Loucy (cell line): ENCODE measurements at regions not wholly inside any gene's neighbourhood (a gene's known extent, or its start where the extent isn't known, plus 50 kb on each side); places are given as distances from the start of the nearest gene placed in this dataset.

ENCODE experiments used
- H2AFZ ChIP-seq: fragments of 200-600 bp; sonication (generic); 2 replicates; pipeline ENCODE4 v1.6.0; 2016; ENCODE audit warnings: antibody characterized with exemption, mild to moderate bottlenecking, low read length, moderate library complexity
- H3F3A ChIP-seq: fragments of 200-600 bp; 2 replicates; pipeline ENCODE4 v1.6.0; 2016; ENCODE audit warnings: antibody characterized with exemption, low read depth, mild to moderate bottlenecking
- H3K27me3 ChIP-seq: fragments of 200-600 bp; sonication (generic); 2 replicates; pipeline ENCODE4 v1.6.1; 2014; ENCODE audit warnings: low read length, mild to moderate bottlenecking; ENCODE audit not compliant: insufficient read depth, poor library complexity, severe bottlenecking
- H3K36me3 ChIP-seq: fragments of 200-600 bp; sonication (generic); 2 replicates; pipeline ENCODE4 v1.6.1; 2016; ENCODE audit warnings: low read length; ENCODE audit not compliant: insufficient read depth
- H3K4me1 ChIP-seq: fragments of 200-600 bp; sonication (generic); 2 replicates; pipeline ENCODE4 v1.5.1; 2014; ENCODE audit warnings: low read length, mild to moderate bottlenecking; ENCODE audit not compliant: insufficient read depth, poor library complexity, severe bottlenecking
- H3K4me2 ChIP-seq: fragments of 200-600 bp; sonication (generic); 2 replicates; pipeline ENCODE4 v1.6.0; 2014; ENCODE audit warnings: antibody characterized with exemption, low read length, low read depth, mild to moderate bottlenecking; ENCODE audit not compliant: poor library complexity, severe bottlenecking
- H3K4me3 ChIP-seq: fragments of 200-600 bp; sonication (generic); 2 replicates; pipeline ENCODE4 v1.5.1; 2014; ENCODE audit warnings: low read length, mild to moderate bottlenecking, mixed read lengths; ENCODE audit not compliant: poor library complexity, severe bottlenecking
- H3K79me2 ChIP-seq: fragments of 200-600 bp; sonication (generic); 2 replicates; pipeline ENCODE4 v1.6.1; 2014; ENCODE audit warnings: low read length; ENCODE audit not compliant: insufficient read depth
- H3K9ac ChIP-seq: fragments of 200-600 bp; sonication (generic); 2 replicates; pipeline ENCODE4 v1.6.0; 2014; ENCODE audit warnings: mild to moderate bottlenecking, low read depth, low read length, moderate library complexity; ENCODE audit not compliant: poor library complexity, severe bottlenecking
- H3K9me2 ChIP-seq: fragments of 200-600 bp; sonication (generic); replicated peaks from 2 replicates; pipeline ENCODE4 v1.6.1; 2016; ENCODE audit warnings: low read depth, low read length, mixed read lengths
- H3K9me3 ChIP-seq: fragments of 200-600 bp; sonication (generic); 2 replicates; pipeline ENCODE4 v1.6.1; 2014; ENCODE audit warnings: mild to moderate bottlenecking, antibody characterized with exemption, low read length, low read depth; ENCODE audit not compliant: insufficient read depth
- H4K20me1 ChIP-seq: fragments of 200-600 bp; sonication (generic); 2 replicates; pipeline ENCODE4 v1.6.0; 2014; ENCODE audit warnings: antibody characterized with exemption, low read length, mild to moderate bottlenecking; ENCODE audit not compliant: insufficient read depth, poor library complexity, severe bottlenecking
- CTCF ChIP-seq: fragments of 200-600 bp; sonication (generic); conservative IDR thresholded peaks from 2 replicates; pipeline ENCODE4 v1.5.1; 2014; ENCODE audit warnings: mild to moderate bottlenecking, antibody characterized with exemption, low read length
- EZH2phosphoT487 ChIP-seq: fragments of 200-600 bp; IDR thresholded peaks from 2 replicates; pipeline ENCODE4 v1.6.1; 2018; ENCODE audit warnings: antibody characterized with exemption, mild to moderate bottlenecking, moderate library complexity, borderline replicate concordance

DNA sequence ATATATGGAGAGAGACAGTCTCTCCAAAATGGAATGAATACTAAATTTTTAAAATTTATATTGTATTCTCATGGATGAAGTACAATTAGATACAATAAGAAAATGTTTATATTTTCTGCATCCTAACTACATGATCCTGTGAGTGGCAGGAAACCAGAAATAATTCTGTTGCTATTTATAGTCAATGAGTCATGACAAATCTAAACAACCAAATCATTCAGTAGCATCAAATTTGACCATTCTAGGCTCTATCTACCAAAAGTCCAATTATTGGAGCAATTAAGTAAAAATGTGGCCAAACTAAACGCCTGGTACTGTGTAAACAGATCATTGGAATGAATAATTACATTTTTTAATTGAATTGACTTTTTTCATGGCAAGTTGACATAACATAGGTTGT, 959.8 kb downstream of the EPHA7 start:
- Histone ChIP-seq H4K20me1 (no peaks in the 10 kb centered on the region), H3K27me3 (no peaks in the 10 kb centered on the region), H3K4me1 (no peaks in the 10 kb centered on the region), H3K9me3 (no peaks in the 10 kb centered on the region), H3K36me3 (no peaks in the 10 kb centered on the region), H3K79me2 (no peaks in the 10 kb centered on the region), H3K9me2 (no peaks in the 10 kb centered on the region), H3K9ac (no peak overlapping the region), H3K4me3 (no peak overlapping the region), H2AFZ (no peak overlapping the region), H3F3A (no peaks in the 10 kb centered on the region), H3K4me2 (no peak overlapping the region)
- no peak for TF ChIP-seq CTCF
- TF ChIP-seq EZH2phosphoT487 = no peak

- Histone ChIP-seq H3F3A (no peaks in the 10 kb centered on the region), H3K9ac (no peak overlapping the region), H3K4me1 (no peaks in the 10 kb centered on the region), H2AFZ (no peak overlapping the region), H3K79me2 (no peaks in the 10 kb centered on the region), H3K36me3 (no peaks in the 10 kb centered on the region), H3K9me2 (no peaks in the 10 kb centered on the region), H3K4me3 (no peak overlapping the region), H3K9me3 (no peaks in the 10 kb centered on the region), H4K20me1 (no peaks in the 10 kb centered on the region), H3K27me3 (no peaks in the 10 kb centered on the region), H3K4me2 (no peak overlapping the region)
- no peak for TF ChIP-seq CTCF
- TF ChIP-seq EZH2phosphoT487 = no peak
Observed at GRCh38 chr6:92446052-92446451, 973.3 kb downstream of the EPHA7 start.

GRCh38 chr6:92433911-92434310, 985.4 kb downstream of the EPHA7 start:
- H3K4me3 ChIP-seq = no peak overlapping the region

More at GRCh38 chr6:92433911-92434310, 985.4 kb downstream of the EPHA7 start:
- Histone ChIP-seq H3K4me1 (no peaks in the 10 kb centered on the region), H3K9ac (no peak overlapping the region), H4K20me1 (no peaks in the 10 kb centered on the region), H3K27me3 (no peaks in the 10 kb centered on the region), H3K4me2 (no peak overlapping the region), H3K79me2 (no peaks in the 10 kb centered on the region), H2AFZ (no peak overlapping the region), H3K9me2 (no peaks in the 10 kb centered on the region), H3K36me3 (no peaks in the 10 kb centered on the region), H3K9me3 (no peaks in the 10 kb centered on the region), H3F3A (no peaks in the 10 kb centered on the region)
- no peak for TF ChIP-seq EZH2phosphoT487
- no peak for TF ChIP-seq CTCF
